HepG2 (cell line): ENCODE measurements at regions not wholly inside any gene's neighbourhood (a gene's known extent, or its start where the extent isn't known, plus 50 kb on each side); places are given as distances from the start of the nearest gene placed in this dataset.

ENCODE experiments used
- ATAC-seq: fragments of 200-7000 bp; cut with Tn5 transposase; 3 replicates; pipeline ENCODE4 v1.9.1; 2020; ENCODE audit warnings: mild to moderate bottlenecking, moderate library complexity
- BruUV-seq: library from RNA; stranded (reverse); fragments of 400-500 nt; replicated peaks from 2 replicates; lab custom pipeline; 2021; lab: Mats Ljungman, UMichigan
- CTCF ChIA-PET: fragments of 300-600 bp; formaldehyde crosslinking; extraction: SDS; loops from one replicate; lab custom pipeline; 2021; ENCODE audit warnings: low total read pairs, inconsistent platforms, low intra/inter-chr PET ratio; lab: Yijun Ruan, JAX
- POLR2A ChIA-PET: fragments of 350-600 bp; sonication (Branson Sonifier 250); formaldehyde crosslinking; loops from one replicate; lab custom pipeline; 2020; ENCODE audit warnings: antibody characterized with exemption, inconsistent platforms; lab: Yijun Ruan, JAX
- DNase-seq: peaks from one replicate; pipeline ENCODE4 v3.0.0-alpha.2; 2015; ENCODE audit warnings: low spot score
- FAIRE-seq: peaks from 3 replicates; lab custom pipeline; 2011; peaks lifted over from hg19 to GRCh38; lab: Jason Lieb, UNC
- H2AFZ ChIP-seq: one replicate; pipeline ENCODE4 v1.6.1; 2011; ENCODE audit warnings: low read length, inconsistent platforms
- H3K27ac ChIP-seq: fragments of 300-600 bp; 3 replicates; pipeline ENCODE4 v1.8.0; 2011; ENCODE audit warnings: mixed run types, mild to moderate bottlenecking, mixed read lengths, low read length, inconsistent platforms; ENCODE audit not compliant: insufficient read depth; ENCODE audit errors: extremely low read length
- H3K27me3 ChIP-seq, 2 experiments: fragments of 200-600 bp in 1 of 2; 2 replicates in 1 of 2; 3 replicates in 1 of 2; pipeline versions ENCODE4 v1.6.0 to v1.8.0; 2011; ENCODE audit warnings: low read length in 2 of 2, mild to moderate bottlenecking in 2 of 2, moderate library complexity in 2 of 2, inconsistent platforms in 1 of 2; ENCODE audit not compliant: insufficient read depth in 2 of 2, control insufficient read depth in 1 of 2
- H3K36me3 ChIP-seq, 2 experiments: fragments of 200-600 bp in 1 of 2; replicated peaks in 1 of 2; 2 replicates in 1 of 2; 3 replicates in 1 of 2; pipeline versions ENCODE4 v1.5.1 to v1.8.0; 2011; ENCODE audit warnings: low read length in 2 of 2, inconsistent platforms in 1 of 2; ENCODE audit not compliant: insufficient read depth in 2 of 2, control insufficient read depth in 1 of 2
- H3K4me1 ChIP-seq: 2 replicates; pipeline ENCODE4 v1.5.1; 2012; ENCODE audit warnings: low read length, inconsistent platforms; ENCODE audit not compliant: insufficient read depth
- H3K4me2 ChIP-seq: 2 replicates; pipeline ENCODE4 v1.6.0; 2011; ENCODE audit warnings: low read depth, low read length, inconsistent platforms
- H3K4me3 ChIP-seq, 3 experiments: fragments of 200-600 bp in 1 of 3; sonication (generic), shearing (Covaris generic) in 1 of 3; replicated peaks in 1 of 3; 2 replicates each; pipeline ENCODE4 v1.5.1; 2011 to 2016; ENCODE audit warnings: low read length in 3 of 3, inconsistent platforms in 2 of 3, low read depth in 2 of 3, mild to moderate bottlenecking in 2 of 3, control low read depth in 1 of 3, mixed read lengths in 1 of 3; ENCODE audit not compliant: insufficient read depth in 1 of 3
- H3K79me2 ChIP-seq: one replicate; pipeline ENCODE4 v1.6.1; 2011; ENCODE audit warnings: low read length, inconsistent platforms; ENCODE audit not compliant: insufficient read depth
- H3K9ac ChIP-seq: 2 replicates; pipeline ENCODE4 v1.6.0; 2011; ENCODE audit warnings: mild to moderate bottlenecking, low read depth, low read length, inconsistent platforms; ENCODE audit not compliant: insufficient read depth
- H3K9me3 ChIP-seq: 2 replicates; pipeline ENCODE4 v1.5.1; 2012; ENCODE audit warnings: mild to moderate bottlenecking, low read length
- H4K20me1 ChIP-seq: 2 replicates; pipeline ENCODE4 v1.6.0; 2011; ENCODE audit warnings: inconsistent platforms, mild to moderate bottlenecking, low read length, moderate library complexity; ENCODE audit not compliant: insufficient read depth
- BRCA1 ChIP-seq: sonication (generic); formaldehyde crosslinking; IDR thresholded peaks from 2 replicates; pipeline ENCODE4 v1.4.0; 2020; ENCODE audit warnings: missing genetic modification reagents
- HMGA1 ChIP-seq: sonication (generic); formaldehyde crosslinking; conservative IDR thresholded peaks from 2 replicates; pipeline ENCODE4 v1.4.0; 2020; ENCODE audit warnings: missing genetic modification reagents
- U2AF2 ChIP-seq: fragments of 200-400 bp; formaldehyde crosslinking; IDR thresholded peaks from 2 replicates; pipeline ENCODE4 v1.6.1; 2017; ENCODE audit warnings: low read depth, mild to moderate bottlenecking, low read length
- ZFP36L2 ChIP-seq: sonication (generic); formaldehyde crosslinking; IDR thresholded peaks from 2 replicates; pipeline ENCODE4 v1.4.0; 2020; ENCODE audit warnings: missing genetic modification reagents
- ZFP41 ChIP-seq: sonication (generic); formaldehyde crosslinking; IDR thresholded peaks from 2 replicates; pipeline ENCODE4 v1.4.0; 2020; ENCODE audit warnings: mild to moderate bottlenecking, missing genetic modification reagents, borderline replicate concordance
- ZNF460 ChIP-seq: sonication (generic); formaldehyde crosslinking; IDR thresholded peaks from 2 replicates; pipeline ENCODE4 v1.5.1; 2020; ENCODE audit warnings: missing genetic modification reagents, mild to moderate bottlenecking, borderline replicate concordance
- ZNF569 ChIP-seq: sonication (generic); formaldehyde crosslinking; IDR thresholded peaks from 2 replicates; pipeline ENCODE4 v1.5.0; 2020; ENCODE audit warnings: mild to moderate bottlenecking, missing genetic modification reagents, moderate library complexity, borderline replicate concordance
- WGBS: methylation state at CpG from one replicate; pipeline ENCODE4 v1.1.6; 2017; ENCODE audit warnings: low lambda C conversion rate; 5-methylcytosine and 5-hydroxymethylcytosine counted together
- in situ Hi-C: cut with HindIII; loops from 2 replicates; pipeline ENCODE4 v1.10.0; 2017; ENCODE audit warnings: low pct_unique_long_range_greater_than_20kb; ENCODE audit not compliant: extremely low pct_ligation_motif_present
- intact Hi-C: fragments of 100-400 bp; cut with micrococcal nuclease; formaldehyde crosslinking; loops from one replicate; pipeline ENCODE4 v1.10.0; 2022; ENCODE audit not compliant: unreplicated experiment
- TF ChIP-seq, protein P1 (sequence below): sonication (generic); formaldehyde crosslinking; IDR thresholded peaks from 2 replicates; pipeline ENCODE4 v1.5.1; 2020; ENCODE audit warnings: missing genetic modification reagents, mild to moderate bottlenecking, borderline replicate concordance
- TF ChIP-seq, protein P2 (sequence below): fragments of 450-650 bp; IDR thresholded peaks from 2 replicates; pipeline ENCODE4 v1.6.1; 2016

DNA sequence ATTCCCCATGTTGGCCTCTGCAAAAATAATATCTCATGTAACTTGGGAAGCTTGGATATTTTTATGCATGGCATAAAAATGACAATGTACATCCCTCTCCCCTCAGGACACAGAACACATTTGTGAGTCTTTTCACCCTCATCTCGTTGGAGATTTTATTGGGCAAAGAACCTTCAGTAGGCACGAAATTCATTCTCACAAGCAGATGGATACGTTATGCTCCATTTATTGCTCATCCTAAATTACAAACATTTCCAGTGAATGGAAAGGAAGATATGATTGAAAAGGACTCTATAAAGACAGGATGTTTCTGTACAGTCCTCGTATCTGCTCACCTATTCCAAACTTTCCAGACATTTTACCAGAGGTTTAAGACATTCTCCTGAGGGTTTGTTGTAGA is 1175.8 kb downstream of the UQCRFS1 start:
- H3K9me3 ChIP-seq = peaks cover 97% of the 10 kb centered on the region
- no peak for ATAC-seq
- no peak for FAIRE-seq
- WGBS = 1% methylated on average over 4 of the region's 4 CpGs
- no TSS peak for BruUV-seq
- in situ Hi-C loops = no loop called here
- CTCF ChIA-PET = no interaction called here
- TF ChIP-seq ZFP36L2 (no peak), HMGA1 (no peak), U2AF2 (no peak), ZNF569 (CRISPR knock-in tag) (no peak), BRCA1 (CRISPR knock-in tag) (no peak), ZFP41 (CRISPR knock-in tag) (no peak), ZNF460 (CRISPR knock-in tag) (no peak)
- TF ChIP-seq, protein P1, sequence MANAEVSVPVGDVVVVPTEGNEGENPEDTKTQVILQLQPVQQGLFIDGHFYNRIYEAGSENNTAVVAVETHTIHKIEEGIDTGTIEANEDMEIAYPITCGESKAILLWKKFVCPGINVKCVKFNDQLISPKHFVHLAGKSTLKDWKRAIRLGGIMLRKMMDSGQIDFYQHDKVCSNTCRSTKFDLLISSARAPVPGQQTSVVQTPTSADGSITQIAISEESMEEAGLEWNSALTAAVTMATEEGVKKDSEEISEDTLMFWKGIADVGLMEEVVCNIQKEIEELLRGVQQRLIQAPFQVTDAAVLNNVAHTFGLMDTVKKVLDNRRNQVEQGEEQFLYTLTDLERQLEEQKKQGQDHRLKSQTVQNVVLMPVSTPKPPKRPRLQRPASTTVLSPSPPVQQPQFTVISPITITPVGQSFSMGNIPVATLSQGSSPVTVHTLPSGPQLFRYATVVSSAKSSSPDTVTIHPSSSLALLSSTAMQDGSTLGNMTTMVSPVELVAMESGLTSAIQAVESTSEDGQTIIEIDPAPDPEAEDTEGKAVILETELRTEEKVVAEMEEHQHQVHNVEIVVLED = no peak
- TF ChIP-seq, protein P2, sequence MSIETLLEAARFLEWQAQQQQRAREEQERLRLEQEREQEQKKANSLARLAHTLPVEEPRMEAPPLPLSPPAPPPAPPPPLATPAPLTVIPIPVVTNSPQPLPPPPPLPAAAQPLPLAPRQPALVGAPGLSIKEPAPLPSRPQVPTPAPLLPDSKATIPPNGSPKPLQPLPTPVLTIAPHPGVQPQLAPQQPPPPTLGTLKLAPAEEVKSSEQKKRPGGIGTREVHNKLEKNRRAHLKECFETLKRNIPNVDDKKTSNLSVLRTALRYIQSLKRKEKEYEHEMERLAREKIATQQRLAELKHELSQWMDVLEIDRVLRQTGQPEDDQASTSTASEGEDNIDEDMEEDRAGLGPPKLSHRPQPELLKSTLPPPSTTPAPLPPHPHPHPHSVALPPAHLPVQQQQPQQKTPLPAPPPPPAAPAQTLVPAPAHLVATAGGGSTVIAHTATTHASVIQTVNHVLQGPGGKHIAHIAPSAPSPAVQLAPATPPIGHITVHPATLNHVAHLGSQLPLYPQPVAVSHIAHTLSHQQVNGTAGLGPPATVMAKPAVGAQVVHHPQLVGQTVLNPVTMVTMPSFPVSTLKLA = no peak
- TF ChIP-seq, all 625 proteins: peak for 0
- no peaks in the 10 kb centered on the region for H3K79me2 ChIP-seq
- no peak overlapping the region for H3K9ac ChIP-seq
- POLR2A ChIA-PET = no interaction called here
- DNase-seq = no peak
- no peak overlapping the region for H3K27ac ChIP-seq
- no peak overlapping the region for H3K4me3 ChIP-seq
- H4K20me1 ChIP-seq = no peaks in the 10 kb centered on the region
- H3K4me1 ChIP-seq = no peaks in the 10 kb centered on the region
- H3K4me2 ChIP-seq = no peak overlapping the region
- H3K36me3 ChIP-seq = no peaks in the 10 kb centered on the region
- H3K27me3 ChIP-seq = no peaks in the 10 kb centered on the region
- intact Hi-C loops = no loop called here
- H2AFZ ChIP-seq = no peak overlapping the region
